ENCODE measurements at regions not wholly inside any gene's neighbourhood (a gene's known extent, or its start where the extent isn't known, plus 50 kb on each side); places are given as distances from the start of the nearest gene placed in this dataset.

- POLR2A ChIA-PET (ENCODE audit: partially characterized antibody), result interaction anchor here (0.6 kb wide), 1 partner anchor 1080 kb away, joined by 3 read pairs; no protein-coding TSS in a partner anchor
Observed at GRCh38 chr1:58976294-58976693, 192.4 kb upstream of the JUN start.

More at GRCh38 chr1:58976294-58976693, 192.4 kb upstream of the JUN start:
- Histone ChIP-seq H2BK5ac (ENCODE audit: low read depth, low read length) (no peak overlapping the region), H3K36me3 (ENCODE audit: control insufficient read depth in 2 of 4, insufficient read depth in 4 of 4, low read length in 3 of 4) (no peaks in the 10 kb centered on the region), H2BK15ac (ENCODE audit: low read length) (no peak overlapping the region), H2BK120ac (replicated peaks; ENCODE audit: low read depth, low read length) (no peak overlapping the region), H2BK12ac (ENCODE audit: low read depth, low read length) (no peak overlapping the region), H4K5ac (ENCODE audit: insufficient read length, low read depth, low read length) (no peak overlapping the region), H3K4me2 (ENCODE audit: insufficient read depth in 1 of 2, low read depth in 2 of 2, low read length in 2 of 2) (no peak overlapping the region), H3K4me1 (replicated peaks in 1 of 4; ENCODE audit: control insufficient read depth in 3 of 4, insufficient read depth in 4 of 4, low read length in 3 of 4) (no peaks in the 10 kb centered on the region; a peak in 2 of 7 replicates), H3K18ac (ENCODE audit: extremely low read depth, low read length) (no peak overlapping the region), H2AFZ (ENCODE audit: low read length) (no peak overlapping the region), H4K20me1 (replicated peaks in 1 of 2; ENCODE audit: control insufficient read depth in 1 of 2, insufficient read depth in 2 of 2, low read length in 2 of 2) (no peaks in the 10 kb centered on the region), H3K56ac (replicated peaks; ENCODE audit: insufficient read length, low read depth, low read length) (no peak overlapping the region), H2BK20ac (ENCODE audit: low read length) (no peak overlapping the region), H2AK5ac (ENCODE audit: low read depth, low read length) (no peak overlapping the region), H3K14ac (ENCODE audit: insufficient read length) (no peak overlapping the region), H4K91ac (replicated peaks; ENCODE audit: insufficient read length, low read length) (no peak overlapping the region), H3K23ac (ENCODE audit: insufficient read length) (no peak overlapping the region), H4K8ac (ENCODE audit: extremely low read depth, insufficient read depth, low read length) (no peak overlapping the region), H3K9me3 (ENCODE audit: insufficient read depth in 2 of 2, low read depth in 1 of 2, low read length in 1 of 2) (no peaks in the 10 kb centered on the region), H3K4ac (replicated peaks; ENCODE audit: insufficient read length, low read depth, low read length) (no peak overlapping the region), H3K4me3 (ENCODE audit: extremely low read depth in 1 of 4, insufficient read depth in 2 of 4, low read depth in 3 of 4, low read length in 4 of 4) (no peak overlapping the region), H3K27ac (ENCODE audit: low read depth, low read length) (no peak overlapping the region), H3K9ac (replicated peaks in 1 of 4; ENCODE audit: extremely low read depth in 1 of 4, low read depth in 3 of 4, low read length in 3 of 4) (no peak overlapping the region), H3K23me2 (ENCODE audit: low read depth, low read length) (no peaks in the 10 kb centered on the region; the same call in 1 of the 2 replicates), H3K79me1 (ENCODE audit: low read depth, low read length) (no peaks in the 10 kb centered on the region), H3K79me2 (ENCODE audit: control insufficient read depth in 1 of 2, insufficient read depth in 2 of 2, low read length in 2 of 2) (no peaks in the 10 kb centered on the region), H3K27me3 (replicated peaks in 1 of 4; ENCODE audit: control insufficient read depth in 3 of 4, extremely low read depth in 1 of 4, insufficient read depth in 3 of 4, low read length in 3 of 4) (no peaks in the 10 kb centered on the region; a peak in 1 of 7 replicates)
- no peak for DNase-seq (ENCODE audit: low read depth in 1 of 2, low spot score in 2 of 2)
- no peak for FAIRE-seq
- CTCF ChIA-PET (ENCODE audit: partially characterized antibody), result no interaction called here
- WGBS, 2 experiments (ENCODE audit: extremely low coverage in 1 of 2, insufficient coverage in 1 of 2, insufficient read length in 1 of 2, insufficient replicate concordance in 2 of 2, low coverage in 1 of 2, low lambda C conversion rate in 2 of 2, missing lambda C conversion rate in 1 of 2), result 80% methylated on average over 1 of the region's 1 CpG; no CpG with 5 or more reads in 1 of the 2 experiments
- no peak for TF ChIP-seq CBX5 (IDR thresholded peaks at IDR 0.05; ENCODE audit: low read depth, low read length)
- no peak for TF ChIP-seq JUND (IDR thresholded peaks at IDR 0.05; ENCODE audit: low read length)
- no peak for TF ChIP-seq BRCA1 (IDR thresholded peaks at IDR 0.05; ENCODE audit: low read depth, low read length)
- TF ChIP-seq YY1 (IDR thresholded peaks at IDR 0.05; ENCODE audit: low read depth, low read length), result no peak
- no peak for TF ChIP-seq GABPA (IDR thresholded peaks at IDR 0.05; ENCODE audit: borderline replicate concordance, insufficient read depth, low read length)
- no peak for TF ChIP-seq RXRA (IDR thresholded peaks at IDR 0.05; ENCODE audit: insufficient read depth, low read depth, low read length)
- TF ChIP-seq, protein P1, sequence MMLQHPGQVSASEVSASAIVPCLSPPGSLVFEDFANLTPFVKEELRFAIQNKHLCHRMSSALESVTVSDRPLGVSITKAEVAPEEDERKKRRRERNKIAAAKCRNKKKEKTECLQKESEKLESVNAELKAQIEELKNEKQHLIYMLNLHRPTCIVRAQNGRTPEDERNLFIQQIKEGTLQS (IDR thresholded peaks at IDR 0.05; ENCODE audit: insufficient read depth, low read depth, low read length), result no peak
- TF ChIP-seq CTBP2 (IDR thresholded peaks at IDR 0.05; ENCODE audit: borderline replicate concordance, insufficient read depth, insufficient read length, low read length), result no peak
- TF ChIP-seq ASH2L (IDR thresholded peaks at IDR 0.05; ENCODE audit: low read length), result no peak
- TF ChIP-seq SP2 (IDR thresholded peaks at IDR 0.05; ENCODE audit: low read length), result no peak
- no peak for TF ChIP-seq RAD21 (IDR thresholded peaks at IDR 0.05 in 1 of 2, conservative IDR thresholded peaks at IDR 0.05 in 1 of 2; ENCODE audit: low read depth in 2 of 2, low read length in 2 of 2)
- TF ChIP-seq CHD2 (IDR thresholded peaks at IDR 0.05; ENCODE audit: low read length), result no peak
- TF ChIP-seq SAP30 (IDR thresholded peaks at IDR 0.05; ENCODE audit: insufficient read depth, insufficient replicate concordance, low read length), result no peak

Data from H1 (cell line).